GM13976 (cell line): ENCODE measurements at regions not wholly inside any gene's neighbourhood (a gene's known extent, or its start where the extent isn't known, plus 50 kb on each side); places are given as distances from the start of the nearest gene placed in this dataset.

Source experiments
- DNase-seq: peaks from one replicate; pipeline ENCODE4 v3.0.0; 2012; ENCODE audit warnings: low spot score
- CTCF ChIP-seq: IDR thresholded peaks from 2 replicates; pipeline ENCODE4 v1.5.1; 2012; ENCODE audit warnings: borderline replicate concordance, mild to moderate bottlenecking; ENCODE audit not compliant: insufficient read depth; ENCODE audit errors: extremely low read depth, missing control alignments, control extremely low read depth
- in situ Hi-C: fragments of 300-500 bp; cut with MboI; formaldehyde crosslinking; loops from one replicate; pipeline ENCODE4 v1.12.0; 2022; ENCODE audit warnings: low sequenced_read_pairs, mixed read lengths, inconsistent platforms; ENCODE audit not compliant: unreplicated experiment

- no peak for TF ChIP-seq CTCF
- no peak for DNase-seq
- in situ Hi-C loops = no loop called here
Observed at GRCh38 chr2:16249246-16250055, 309.1 kb downstream of the MYCN start.

GRCh38 chr2:16248571-16249105, 308.3 kb downstream of the MYCN start:
- in situ Hi-C loops = no loop called here
- DNase-seq = no peak
- no peak for TF ChIP-seq CTCF

GRCh38 chr2:16247326-16248122, 307.2 kb downstream of the MYCN start:
- TF ChIP-seq CTCF = no peak
- DNase-seq = no peak
- in situ Hi-C loops = no loop called here

GRCh38 chr2:16246911-16247310, 306.6 kb downstream of the MYCN start:
- DNase-seq = peak; percentile 1
- no peak for TF ChIP-seq CTCF
- in situ Hi-C loops = no loop called here

GRCh38 chr2:16246281-16246850, 306.0 kb downstream of the MYCN start:
- DNase-seq = no peak
- TF ChIP-seq CTCF = no peak
- in situ Hi-C loops = no loop called here

GRCh38 chr2:16245481-16246054, 305.2 kb downstream of the MYCN start:
- in situ Hi-C loops = no loop called here
- no peak for TF ChIP-seq CTCF
- DNase-seq = peak; percentile 2
